Ovary (tissue), 7 donors: ENCODE measurements at regions not wholly inside any gene's neighbourhood (a gene's known extent, or its start where the extent isn't known, plus 50 kb on each side); places are given as distances from the start of the nearest gene placed in this dataset.

Source experiments
- DNase-seq, 5 donors: peaks; one replicate each; pipeline ENCODE4 v3.0.0-alpha.2; 2019 to 2020
- H3K27ac ChIP-seq, 2 donors: fragments of 200-600 bp; one replicate each; pipeline versions ENCODE4 v1.5.1 to v1.8.0; 2019 to 2022
- H3K27me3 ChIP-seq: fragments of 200-600 bp; one replicate; pipeline ENCODE4 v1.8.0; 2022
- H3K36me3 ChIP-seq: fragments of 200-600 bp; sonication (generic); one replicate; pipeline ENCODE4 v1.5.1; 2019
- H3K4me1 ChIP-seq: one replicate; pipeline ENCODE4 v1.8.1; 2013; ENCODE audit warnings: mild to moderate bottlenecking, moderate library complexity; ENCODE audit not compliant: insufficient read depth
- H3K4me3 ChIP-seq: fragments of 200-600 bp; sonication (generic); one replicate; pipeline ENCODE4 v1.5.1; 2017
- H3K9me3 ChIP-seq, 2 donors: fragments of 200-600 bp in 1 of 2; sonication (generic) in 1 of 2; one replicate each; pipeline versions ENCODE4 v1.5.1 to v1.8.1; 2013 to 2019; ENCODE audit warnings: mild to moderate bottlenecking in 1 of 2, moderate library complexity in 1 of 2
- EP300 ChIP-seq: sonication (generic); formaldehyde crosslinking; IDR thresholded peaks from one replicate; pipeline ENCODE4 v1.6.1; 2017; ENCODE audit warnings: antibody characterized with exemption
- POLR2A ChIP-seq: fragments of 450-650 bp; IDR thresholded peaks from one replicate; pipeline ENCODE4 v1.6.1; 2017; ENCODE audit warnings: antibody characterized with exemption, mild to moderate bottlenecking, moderate library complexity
- WGBS, 3 donors: extraction: QIAGEN DNeasy Blood & Tissue Kit in 1 of 3; methylation state at CpG; one replicate each; pipeline versions ENCODE4 v1.1.5 to v1.1.7; 2013 to 2017; 5-methylcytosine and 5-hydroxymethylcytosine counted together
- intact Hi-C, 4 donors: fragments of 100-400 bp; cut with DNase I; formaldehyde crosslinking; loops; one replicate each; pipeline versions ENCODE4 v1.11.0 to v1.15.1; 2022 to 2023
- TF ChIP-seq, protein P1 (sequence below), 3 donors: fragments of 450-650 bp in 2 of 3; fragments of 200-600 bp in 1 of 3; IDR thresholded peaks; one replicate each; pipeline versions ENCODE4 v1.5.1 to v1.8.0; 2016 to 2022; ENCODE audit warnings: antibody characterized with exemption in 3 of 3, mild to moderate bottlenecking in 1 of 3
- donor health status: DM: no; HTN: no; CAD: no; lungs with moderate emphysema.
- donor health status: DM: no; HTN: no; CAD: no.
- donor health status: Bipolar disorder and iron deficiency.
- donor health status: DM: no; HTN: no; CAD: no.
- donor health status: DM: yes; HTN: yes; CAD: no.

GRCh38 chr9:74281674-74282073 is 215.5 kb upstream of the RORB start:
- H3K36me3 ChIP-seq, result no peaks in the 10 kb centered on the region
- no peaks in the 10 kb centered on the region for H3K9me3 ChIP-seq
- H3K4me3 ChIP-seq, result no peak overlapping the region
- no peaks in the 10 kb centered on the region for H3K4me1 ChIP-seq
- intact Hi-C loops, result no loop called here
- H3K27ac ChIP-seq, result no peak overlapping the region
- DNase-seq, result no peak
- 83 to 98% (median 97%) methylated on average over 1 of the region's 1 CpG for WGBS, 3 donors
- no peaks in the 10 kb centered on the region for H3K27me3 ChIP-seq
- TF ChIP-seq EP300 (no peak), POLR2A (no peak)
- TF ChIP-seq, protein P1, sequence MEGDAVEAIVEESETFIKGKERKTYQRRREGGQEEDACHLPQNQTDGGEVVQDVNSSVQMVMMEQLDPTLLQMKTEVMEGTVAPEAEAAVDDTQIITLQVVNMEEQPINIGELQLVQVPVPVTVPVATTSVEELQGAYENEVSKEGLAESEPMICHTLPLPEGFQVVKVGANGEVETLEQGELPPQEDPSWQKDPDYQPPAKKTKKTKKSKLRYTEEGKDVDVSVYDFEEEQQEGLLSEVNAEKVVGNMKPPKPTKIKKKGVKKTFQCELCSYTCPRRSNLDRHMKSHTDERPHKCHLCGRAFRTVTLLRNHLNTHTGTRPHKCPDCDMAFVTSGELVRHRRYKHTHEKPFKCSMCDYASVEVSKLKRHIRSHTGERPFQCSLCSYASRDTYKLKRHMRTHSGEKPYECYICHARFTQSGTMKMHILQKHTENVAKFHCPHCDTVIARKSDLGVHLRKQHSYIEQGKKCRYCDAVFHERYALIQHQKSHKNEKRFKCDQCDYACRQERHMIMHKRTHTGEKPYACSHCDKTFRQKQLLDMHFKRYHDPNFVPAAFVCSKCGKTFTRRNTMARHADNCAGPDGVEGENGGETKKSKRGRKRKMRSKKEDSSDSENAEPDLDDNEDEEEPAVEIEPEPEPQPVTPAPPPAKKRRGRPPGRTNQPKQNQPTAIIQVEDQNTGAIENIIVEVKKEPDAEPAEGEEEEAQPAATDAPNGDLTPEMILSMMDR (IDR thresholded peaks at IDR 0.05), result no peak

GRCh38 chr9:74282526-74283253 is 214.4 kb upstream of the RORB start:
- no peak for DNase-seq
- Histone ChIP-seq H3K27me3 (no peaks in the 10 kb centered on the region), H3K4me1 (no peaks in the 10 kb centered on the region), H3K4me3 (no peak overlapping the region), H3K27ac (no peak overlapping the region), H3K9me3 (no peaks in the 10 kb centered on the region), H3K36me3 (no peaks in the 10 kb centered on the region)
- intact Hi-C loops, result no loop called here
- 0% methylated on average over 1 of the region's 1 CpG for WGBS, 3 donors
- TF ChIP-seq POLR2A, result no peak
- TF ChIP-seq EP300, result no peak
- TF ChIP-seq, protein P1 (IDR thresholded peaks at IDR 0.05), result no peak

GRCh38 chr9:74284581-74285450 is 212.3 kb upstream of the RORB start:
- no peaks in the 10 kb centered on the region for H3K9me3 ChIP-seq
- no peaks in the 10 kb centered on the region for H3K27me3 ChIP-seq
- H3K4me1 ChIP-seq, result no peaks in the 10 kb centered on the region
- no peak overlapping the region for H3K27ac ChIP-seq
- H3K36me3 ChIP-seq, result no peaks in the 10 kb centered on the region
- no peak for TF ChIP-seq EP300
- TF ChIP-seq, protein P1 (IDR thresholded peaks at IDR 0.05), result no peak
- no peak for TF ChIP-seq POLR2A
- 29 to 45% (median 36%) methylated on average over 11 of the region's 11 CpGs for WGBS, 3 donors
- intact Hi-C loops, result no loop called here
- DNase-seq, result no peak
- no peak overlapping the region for H3K4me3 ChIP-seq

- no peak for DNase-seq
- no peaks in the 10 kb centered on the region for H3K9me3 ChIP-seq
Observed at GRCh38 chr9:74293479-74293878, 203.7 kb upstream of the RORB start.

More at GRCh38 chr9:74293479-74293878, 203.7 kb upstream of the RORB start:
- no peaks in the 10 kb centered on the region for H3K27me3 ChIP-seq
- H3K4me1 ChIP-seq, result no peaks in the 10 kb centered on the region
- no peak overlapping the region for H3K27ac ChIP-seq
- H3K36me3 ChIP-seq, result no peaks in the 10 kb centered on the region
- WGBS, 3 donors, result 71 to 83% (median 72%) methylated on average over 2 of the region's 2 CpGs
- H3K4me3 ChIP-seq, result no peak overlapping the region
- intact Hi-C loops, result no loop called here
- TF ChIP-seq POLR2A (no peak), EP300 (no peak)
- TF ChIP-seq, protein P1 (IDR thresholded peaks at IDR 0.05), result no peak
